ENCODE measurements at regions not wholly inside any gene's neighbourhood (a gene's known extent, or its start where the extent isn't known, plus 50 kb on each side); places are given as distances from the start of the nearest gene placed in this dataset.

- Histone ChIP-seq H3K9me1 (replicated peaks; ENCODE audit: control insufficient read depth, extremely low read depth, insufficient read depth, low read length) (no peaks in the 10 kb centered on the region), H2AFZ (ENCODE audit: low read depth, low read length) (no peak overlapping the region), H3K4me3 (replicated peaks in 1 of 3; ENCODE audit: insufficient read depth in 1 of 3, low read depth in 1 of 3, low read length in 3 of 3) (no peak overlapping the region), H3K36me3 (ENCODE audit: control insufficient read depth in 2 of 2, extremely low read depth in 1 of 2, insufficient read depth in 2 of 2, low read length in 2 of 2) (no peaks in the 10 kb centered on the region), H4K20me1 (replicated peaks; ENCODE audit: control insufficient read depth, extremely low read depth, insufficient read depth, low read length) (no peaks in the 10 kb centered on the region), H3K79me2 (ENCODE audit: control insufficient read depth, insufficient read depth, low read length) (no peaks in the 10 kb centered on the region), H3K4me2 (ENCODE audit: insufficient read depth, low read length) (no peak overlapping the region), H3K9ac (replicated peaks; ENCODE audit: extremely low read depth, insufficient read depth, low read length) (no peak overlapping the region), H3K4me1 (ENCODE audit: control insufficient read depth, extremely low read depth, insufficient read depth, low read length) (peaks cover 3% of the 10 kb centered on the region), H3K27ac (ENCODE audit: insufficient read depth, low read depth, low read length) (no peak overlapping the region), H3K27me3 (ENCODE audit: control insufficient read depth in 2 of 2, insufficient read depth in 2 of 2, low read length in 2 of 2) (peaks cover 5 to 38% of the 10 kb centered on the region in 2 experiments), H3K9me3 (replicated peaks; ENCODE audit: control insufficient read depth, insufficient read depth, low read length) (no peaks in the 10 kb centered on the region)
- FAIRE-seq: no peak
- BruUV-seq (replicated peaks): no TSS peak
- ChIA-PET POLR2A (no interaction called here), CTCF (interaction anchor here (0.6 to 2.7 kb wide), 9 partner anchors 17 to 303 kb away, joined by 3 to 11 read pairs (median 4); no protein-coding TSS in a partner anchor)
- dilution Hi-C loops (cut with MboI; ENCODE audit: extremely low pct_ligation_motif_present, low sequenced_read_pairs): no loop called here
- intact Hi-C loops (cut with micrococcal nuclease): loop anchor here (2.0 kb wide), 1 partner anchor 76 kb away; no protein-coding TSS in a partner anchor
- TF ChIP-seq POLR2A (IDR thresholded peaks at IDR 0.05; ENCODE audit: low read depth, low read length) (no peak), CTCF (IDR thresholded peaks at IDR 0.05; ENCODE audit: extremely low read depth in 1 of 2, insufficient read depth in 1 of 2, low read depth in 1 of 2, low read length in 2 of 2) (peak in 1 of 2 donors; percentile 5), MYC (IDR thresholded peaks at IDR 0.05; ENCODE audit: low read depth, low read length) (no peak)
- no peak for DNase-seq (ENCODE audit: low read depth, low spot score)
These were observed 102.1 kb downstream of the UCHL1 start for GRCh38 chr4:41358647-41359421.

GRCh38 chr4:41359422-41359775 lies 102.7 kb downstream of the UCHL1 start:
- ChIA-PET POLR2A (no interaction called here), CTCF (interaction anchor here (0.8 to 2.7 kb wide), 5 partner anchors 19 to 302 kb away, joined by 3 to 11 read pairs (median 4); no protein-coding TSS in a partner anchor)
- Histone ChIP-seq H4K20me1 (replicated peaks; ENCODE audit: control insufficient read depth, extremely low read depth, insufficient read depth, low read length) (no peaks in the 10 kb centered on the region), H3K4me2 (ENCODE audit: insufficient read depth, low read length) (no peak overlapping the region), H3K9me1 (replicated peaks; ENCODE audit: control insufficient read depth, extremely low read depth, insufficient read depth, low read length) (no peaks in the 10 kb centered on the region), H3K4me3 (replicated peaks in 1 of 3; ENCODE audit: insufficient read depth in 1 of 3, low read depth in 1 of 3, low read length in 3 of 3) (no peak overlapping the region), H3K9ac (replicated peaks; ENCODE audit: extremely low read depth, insufficient read depth, low read length) (no peak overlapping the region), H3K36me3 (ENCODE audit: control insufficient read depth in 2 of 2, extremely low read depth in 1 of 2, insufficient read depth in 2 of 2, low read length in 2 of 2) (no peaks in the 10 kb centered on the region), H3K9me3 (replicated peaks; ENCODE audit: control insufficient read depth, insufficient read depth, low read length) (no peaks in the 10 kb centered on the region), H3K4me1 (ENCODE audit: control insufficient read depth, extremely low read depth, insufficient read depth, low read length) (peaks cover 3% of the 10 kb centered on the region), H3K27me3 (ENCODE audit: control insufficient read depth in 2 of 2, insufficient read depth in 2 of 2, low read length in 2 of 2) (peaks cover 5 to 43% of the 10 kb centered on the region in 2 experiments), H2AFZ (ENCODE audit: low read depth, low read length) (no peak overlapping the region), H3K27ac (ENCODE audit: insufficient read depth, low read depth, low read length) (no peak overlapping the region), H3K79me2 (ENCODE audit: control insufficient read depth, insufficient read depth, low read length) (no peaks in the 10 kb centered on the region)
- FAIRE-seq (no peak), DNase-seq (ENCODE audit: low read depth, low spot score) (no peak)
- dilution Hi-C loops (cut with MboI; ENCODE audit: extremely low pct_ligation_motif_present, low sequenced_read_pairs) (no loop called here), intact Hi-C loops (cut with micrococcal nuclease) (loop anchor here (2.0 kb wide), 1 partner anchor 77 kb away; no protein-coding TSS in a partner anchor)
- no TSS peak for BruUV-seq (replicated peaks)
- TF ChIP-seq GATA2 (IDR thresholded peaks at IDR 0.05; ENCODE audit: insufficient read depth, insufficient read length, low read depth, low read length) (no peak), MAX (IDR thresholded peaks at IDR 0.05; ENCODE audit: insufficient read depth, insufficient read length) (no peak), FOS (IDR thresholded peaks at IDR 0.05; ENCODE audit: borderline replicate concordance, insufficient read depth, low read length) (no peak), EZH2 (IDR thresholded peaks at IDR 0.05; ENCODE audit: borderline replicate concordance, low read depth, low read length, severe bottlenecking) (no peak), POLR2AphosphoS5 (IDR thresholded peaks at IDR 0.05; ENCODE audit: insufficient read depth, low read depth, low read length) (no peak), MYC (IDR thresholded peaks at IDR 0.05; ENCODE audit: low read depth, low read length) (no peak), POLR2A (IDR thresholded peaks at IDR 0.05; ENCODE audit: low read depth, low read length) (no peak), CTCF (IDR thresholded peaks at IDR 0.05; ENCODE audit: extremely low read depth in 1 of 2, insufficient read depth in 1 of 2, low read depth in 1 of 2, low read length in 2 of 2) (no peak), JUN (IDR thresholded peaks at IDR 0.05; ENCODE audit: borderline replicate concordance, insufficient read depth, insufficient read length, low read depth) (no peak)

All from endothelial cell of umbilical vein (primary cell).